ENCODE measurements at regions not wholly inside any gene's neighbourhood (a gene's known extent, or its start where the extent isn't known, plus 50 kb on each side); places are given as distances from the start of the nearest gene placed in this dataset.

- CTCF ChIA-PET, result interaction anchor here (1.1 to 1.5 kb wide), 2 partner anchors 18 to 323 kb away, joined by 4 to 5 read pairs; no protein-coding TSS in a partner anchor
- POLR2A ChIA-PET, result no interaction called here
- no peak overlapping the region for H3K4me3 ChIP-seq
- H3K4me2 ChIP-seq, result no peak overlapping the region
- WGBS (ENCODE audit: missing lambda C conversion rate), result 72% methylated on average over 2 of the region's 2 CpGs
- no peak for DNase-seq (ENCODE audit: low read depth in 1 of 2, low spot score in 1 of 2)
- no peak overlapping the region for H3K27ac ChIP-seq
- H3K4me1 ChIP-seq, result no peaks in the 10 kb centered on the region
- H3K9me3 ChIP-seq, result no peaks in the 10 kb centered on the region
- FAIRE-seq, result no peak
- no peak for TF ChIP-seq HDAC2 (IDR thresholded peaks at IDR 0.05)
- no peak for TF ChIP-seq E2F6 (IDR thresholded peaks at IDR 0.05; ENCODE audit: borderline replicate concordance, low read depth)
- TF ChIP-seq KDM1A (IDR thresholded peaks at IDR 0.05; ENCODE audit: low read depth), result no peak
- no peak for TF ChIP-seq ATOH8 (CRISPR knock-in tag; IDR thresholded peaks at IDR 0.05; ENCODE audit: low read depth)
- TF ChIP-seq FOXS1 (CRISPR knock-in tag; IDR thresholded peaks at IDR 0.05), result no peak
- no peak for TF ChIP-seq CHD4 (IDR thresholded peaks at IDR 0.05; ENCODE audit: borderline replicate concordance)
- no peak for TF ChIP-seq RNF2 (IDR thresholded peaks at IDR 0.05; ENCODE audit: borderline replicate concordance, low read depth)
- TF ChIP-seq FOSL2 (IDR thresholded peaks at IDR 0.05), result no peak
- TF ChIP-seq FOSL2 (CRISPR knock-in tag; IDR thresholded peaks at IDR 0.05), result no peak
- TF ChIP-seq ZSCAN20 (CRISPR knock-in tag; IDR thresholded peaks at IDR 0.05), result no peak
- no peak for TF ChIP-seq HES2 (IDR thresholded peaks at IDR 0.05)
- TF ChIP-seq HEYL (CRISPR knock-in tag; IDR thresholded peaks at IDR 0.05), result no peak
- no peak for TF ChIP-seq CTCF (IDR thresholded peaks at IDR 0.05)
- ATAC-seq, result no peak
Measured at GRCh38 chr20:57856658-57857057, 146.8 kb upstream of the PMEPA1 start.

DNA sequence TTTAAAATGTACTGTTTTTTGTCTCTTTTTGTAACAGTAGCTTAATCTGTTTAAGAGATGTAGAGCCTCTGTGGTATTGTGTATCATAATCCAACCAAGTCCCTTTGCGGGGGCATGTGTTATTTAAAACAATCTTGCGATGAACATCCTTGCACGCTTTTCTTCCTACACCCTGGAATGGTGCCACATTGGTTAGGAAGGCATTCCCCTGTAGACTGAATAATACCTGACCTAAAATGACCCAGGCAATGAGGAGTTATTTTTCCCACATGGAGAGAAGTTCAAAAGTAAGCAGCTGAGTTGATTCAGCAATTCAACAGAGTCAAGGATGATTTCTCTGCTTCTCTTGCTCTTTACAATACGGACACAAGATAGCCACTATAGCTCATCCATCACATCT lies 142.0 kb upstream of the PMEPA1 start:
- ATAC-seq (no peak), FAIRE-seq (no peak), DNase-seq (ENCODE audit: low read depth in 1 of 2, low spot score in 1 of 2) (no peak)
- TF ChIP-seq MAFK (IDR thresholded peaks at IDR 0.05; ENCODE audit: partially characterized antibody) (no peak), JUN (IDR thresholded peaks at IDR 0.05) (no peak), CBX8 (IDR thresholded peaks at IDR 0.05) (no peak), ZFP36 (IDR thresholded peaks at IDR 0.05; ENCODE audit: borderline replicate concordance, partially characterized antibody) (no peak), ZSCAN20 (CRISPR knock-in tag; IDR thresholded peaks at IDR 0.05) (no peak), SMC3 (IDR thresholded peaks at IDR 0.05) (no peak), ATOH8 (CRISPR knock-in tag; IDR thresholded peaks at IDR 0.05; ENCODE audit: low read depth) (no peak), HOXB13 (CRISPR knock-in tag; IDR thresholded peaks at IDR 0.05; ENCODE audit: low read depth) (no peak), EP300 (IDR thresholded peaks at IDR 0.05) (no peak), HEYL (CRISPR knock-in tag; IDR thresholded peaks at IDR 0.05) (no peak), CHD4 (IDR thresholded peaks at IDR 0.05; ENCODE audit: borderline replicate concordance) (no peak), ELK1 (IDR thresholded peaks at IDR 0.05; ENCODE audit: low read depth, low read length) (no peak), JUNB (IDR thresholded peaks at IDR 0.05) (no peak), USF2 (IDR thresholded peaks at IDR 0.05) (no peak), CBX2 (IDR thresholded peaks at IDR 0.05; ENCODE audit: borderline replicate concordance, low read depth) (no peak), BCL3 (IDR thresholded peaks at IDR 0.05) (no peak), MAZ (IDR thresholded peaks at IDR 0.05; ENCODE audit: borderline replicate concordance, low read depth, low read length) (no peak), TFCP2L1 (CRISPR knock-in tag; IDR thresholded peaks at IDR 0.05) (no peak)
- WGBS (ENCODE audit: missing lambda C conversion rate), result 80% methylated on average over 4 of the region's 4 CpGs
- Histone ChIP-seq H3K27ac (no peak overlapping the region), H3K9me3 (no peaks in the 10 kb centered on the region), H3K4me2 (no peak overlapping the region), H3K4me1 (no peaks in the 10 kb centered on the region), H3K4me3 (no peak overlapping the region)
- POLR2A ChIA-PET, result no interaction called here
- CTCF ChIA-PET, result interaction anchor here (1.4 kb wide), 1 partner anchor 25 kb away, joined by 4 read pairs; no protein-coding TSS in a partner anchor

Data from A549 (cell line).